HEK293 (cell line): ENCODE measurements at regions not wholly inside any gene's neighbourhood (a gene's known extent, or its start where the extent isn't known, plus 50 kb on each side); places are given as distances from the start of the nearest gene placed in this dataset.

ENCODE experiments used
- KLF9 ChIP-seq: fragments of 450-650 bp; formaldehyde crosslinking; IDR thresholded peaks from 2 replicates; pipeline ENCODE4 v1.5.1; 2016; ENCODE audit warnings: missing biosample characterization, missing genetic modification characterization, low read depth
- SCRT1 ChIP-seq: fragments of 450-650 bp; formaldehyde crosslinking; IDR thresholded peaks from 2 replicates; pipeline ENCODE4 v1.5.1; 2016; ENCODE audit warnings: missing biosample characterization, missing genetic modification characterization, borderline replicate concordance
- TCF7L2 ChIP-seq: IDR thresholded peaks from 2 replicates; pipeline ENCODE4 v1.6.1; 2011; ENCODE audit warnings: low read depth, mild to moderate bottlenecking, inconsistent platforms, low read length, moderate library complexity, borderline replicate concordance
- ZNF362 ChIP-seq: fragments of 450-650 bp; formaldehyde crosslinking; IDR thresholded peaks from 2 replicates; pipeline ENCODE4 v1.5.1; 2016; ENCODE audit warnings: missing biosample characterization, missing genetic modification characterization
- ZNF561 ChIP-seq: fragments of 450-650 bp; IDR thresholded peaks from 2 replicates; pipeline ENCODE4 v1.5.1; 2018; ENCODE audit warnings: missing biosample characterization, missing genetic modification characterization, borderline replicate concordance
- ZNF596 ChIP-seq: fragments of 450-650 bp; IDR thresholded peaks from 2 replicates; pipeline ENCODE4 v1.5.0; 2018; ENCODE audit warnings: missing biosample characterization, mild to moderate bottlenecking, missing genetic modification characterization, moderate library complexity
- ZNF776 ChIP-seq: fragments of 450-650 bp; formaldehyde crosslinking; IDR thresholded peaks from 2 replicates; pipeline ENCODE4 v1.5.0; 2017; ENCODE audit warnings: missing biosample characterization, missing genetic modification characterization, borderline replicate concordance
- TF ChIP-seq, protein P1 (sequence below): fragments of 450-650 bp; formaldehyde crosslinking; IDR thresholded peaks from 2 replicates; pipeline ENCODE4 v1.5.1; 2016; ENCODE audit warnings: missing biosample characterization, missing genetic modification characterization
- TF ChIP-seq, protein P2 (sequence below): fragments of 450-650 bp; IDR thresholded peaks from 2 replicates; pipeline ENCODE4 v1.5.1; 2018; ENCODE audit warnings: missing biosample characterization, mild to moderate bottlenecking, missing genetic modification characterization

- TF ChIP-seq, protein P1, sequence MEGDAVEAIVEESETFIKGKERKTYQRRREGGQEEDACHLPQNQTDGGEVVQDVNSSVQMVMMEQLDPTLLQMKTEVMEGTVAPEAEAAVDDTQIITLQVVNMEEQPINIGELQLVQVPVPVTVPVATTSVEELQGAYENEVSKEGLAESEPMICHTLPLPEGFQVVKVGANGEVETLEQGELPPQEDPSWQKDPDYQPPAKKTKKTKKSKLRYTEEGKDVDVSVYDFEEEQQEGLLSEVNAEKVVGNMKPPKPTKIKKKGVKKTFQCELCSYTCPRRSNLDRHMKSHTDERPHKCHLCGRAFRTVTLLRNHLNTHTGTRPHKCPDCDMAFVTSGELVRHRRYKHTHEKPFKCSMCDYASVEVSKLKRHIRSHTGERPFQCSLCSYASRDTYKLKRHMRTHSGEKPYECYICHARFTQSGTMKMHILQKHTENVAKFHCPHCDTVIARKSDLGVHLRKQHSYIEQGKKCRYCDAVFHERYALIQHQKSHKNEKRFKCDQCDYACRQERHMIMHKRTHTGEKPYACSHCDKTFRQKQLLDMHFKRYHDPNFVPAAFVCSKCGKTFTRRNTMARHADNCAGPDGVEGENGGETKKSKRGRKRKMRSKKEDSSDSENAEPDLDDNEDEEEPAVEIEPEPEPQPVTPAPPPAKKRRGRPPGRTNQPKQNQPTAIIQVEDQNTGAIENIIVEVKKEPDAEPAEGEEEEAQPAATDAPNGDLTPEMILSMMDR (tag by site-specific recombination): no peak
- no peak for TF ChIP-seq ZNF776 (tag by site-specific recombination)
- no peak for TF ChIP-seq ZNF561 (tag by site-specific recombination)
- TF ChIP-seq SCRT1 (tag by site-specific recombination): no peak
- no peak for TF ChIP-seq ZNF596
- no peak for TF ChIP-seq KLF9
- TF ChIP-seq ZNF362: no peak
- TF ChIP-seq TCF7L2: no peak
- TF ChIP-seq, protein P2, sequence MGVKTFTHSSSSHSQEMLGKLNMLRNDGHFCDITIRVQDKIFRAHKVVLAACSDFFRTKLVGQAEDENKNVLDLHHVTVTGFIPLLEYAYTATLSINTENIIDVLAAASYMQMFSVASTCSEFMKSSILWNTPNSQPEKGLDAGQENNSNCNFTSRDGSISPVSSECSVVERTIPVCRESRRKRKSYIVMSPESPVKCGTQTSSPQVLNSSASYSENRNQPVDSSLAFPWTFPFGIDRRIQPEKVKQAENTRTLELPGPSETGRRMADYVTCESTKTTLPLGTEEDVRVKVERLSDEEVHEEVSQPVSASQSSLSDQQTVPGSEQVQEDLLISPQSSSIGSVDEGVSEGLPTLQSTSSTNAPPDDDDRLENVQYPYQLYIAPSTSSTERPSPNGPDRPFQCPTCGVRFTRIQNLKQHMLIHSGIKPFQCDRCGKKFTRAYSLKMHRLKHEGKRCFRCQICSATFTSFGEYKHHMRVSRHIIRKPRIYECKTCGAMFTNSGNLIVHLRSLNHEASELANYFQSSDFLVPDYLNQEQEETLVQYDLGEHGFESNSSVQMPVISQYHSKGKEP (tag by site-specific recombination): no peak
Measured at GRCh38 chr12:65740506-65740872, 83.8 kb upstream of the HMGA2 start.
